ENCODE measurements at regions not wholly inside any gene's neighbourhood (a gene's known extent, or its start where the extent isn't known, plus 50 kb on each side); places are given as distances from the start of the nearest gene placed in this dataset.

DNA sequence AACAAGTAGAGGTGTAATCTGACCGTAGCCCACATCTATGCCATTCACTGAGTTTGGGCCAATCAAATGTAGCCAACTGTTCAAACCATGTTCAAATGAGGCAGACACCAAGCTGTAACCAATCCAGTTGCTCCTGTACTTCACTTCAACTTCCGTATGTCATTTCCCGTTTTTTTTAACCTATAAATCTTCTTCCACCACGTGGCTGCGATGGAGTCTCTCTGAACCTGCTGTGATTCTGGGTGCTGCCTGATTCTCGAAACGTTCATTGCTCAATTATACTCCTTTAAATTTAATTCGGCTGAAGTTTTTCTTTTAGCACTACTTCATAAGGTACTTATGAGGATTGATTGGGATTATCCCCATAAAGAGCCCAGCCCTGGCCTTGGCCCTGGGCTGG is 179.7 kb downstream of the PIK3R1 start:
- TF ChIP-seq, protein P1, sequence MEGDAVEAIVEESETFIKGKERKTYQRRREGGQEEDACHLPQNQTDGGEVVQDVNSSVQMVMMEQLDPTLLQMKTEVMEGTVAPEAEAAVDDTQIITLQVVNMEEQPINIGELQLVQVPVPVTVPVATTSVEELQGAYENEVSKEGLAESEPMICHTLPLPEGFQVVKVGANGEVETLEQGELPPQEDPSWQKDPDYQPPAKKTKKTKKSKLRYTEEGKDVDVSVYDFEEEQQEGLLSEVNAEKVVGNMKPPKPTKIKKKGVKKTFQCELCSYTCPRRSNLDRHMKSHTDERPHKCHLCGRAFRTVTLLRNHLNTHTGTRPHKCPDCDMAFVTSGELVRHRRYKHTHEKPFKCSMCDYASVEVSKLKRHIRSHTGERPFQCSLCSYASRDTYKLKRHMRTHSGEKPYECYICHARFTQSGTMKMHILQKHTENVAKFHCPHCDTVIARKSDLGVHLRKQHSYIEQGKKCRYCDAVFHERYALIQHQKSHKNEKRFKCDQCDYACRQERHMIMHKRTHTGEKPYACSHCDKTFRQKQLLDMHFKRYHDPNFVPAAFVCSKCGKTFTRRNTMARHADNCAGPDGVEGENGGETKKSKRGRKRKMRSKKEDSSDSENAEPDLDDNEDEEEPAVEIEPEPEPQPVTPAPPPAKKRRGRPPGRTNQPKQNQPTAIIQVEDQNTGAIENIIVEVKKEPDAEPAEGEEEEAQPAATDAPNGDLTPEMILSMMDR (IDR thresholded peaks at IDR 0.05; ENCODE audit: low read length): no peak
- TF ChIP-seq EZH2 (IDR thresholded peaks at IDR 0.05; ENCODE audit: borderline replicate concordance, low read length): no peak
